ENCODE measurements at regions not wholly inside any gene's neighbourhood (a gene's known extent, or its start where the extent isn't known, plus 50 kb on each side); places are given as distances from the start of the nearest gene placed in this dataset.

DNA sequence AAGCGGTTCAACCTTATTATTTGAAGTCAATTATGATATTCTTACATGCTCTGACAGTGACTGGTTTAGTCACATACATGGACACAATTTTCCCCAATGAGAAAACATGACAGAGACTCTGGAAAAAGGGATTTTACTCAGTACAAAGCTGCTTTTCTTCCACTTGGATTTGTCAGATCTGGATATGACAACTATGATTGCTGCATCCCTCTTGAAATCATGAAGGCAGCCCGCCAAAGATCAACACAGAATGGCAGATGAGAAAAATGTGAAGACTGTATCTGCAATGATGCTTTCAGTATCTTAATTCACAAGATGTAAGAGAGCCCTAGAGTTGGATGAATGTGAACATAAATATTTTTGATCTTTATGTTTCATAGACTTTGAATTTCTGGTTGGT, 439.6 kb downstream of the CDH8 start:
- no peak overlapping the region for H3K4me3 ChIP-seq (ENCODE audit: low read length)
- TF ChIP-seq, protein P1, sequence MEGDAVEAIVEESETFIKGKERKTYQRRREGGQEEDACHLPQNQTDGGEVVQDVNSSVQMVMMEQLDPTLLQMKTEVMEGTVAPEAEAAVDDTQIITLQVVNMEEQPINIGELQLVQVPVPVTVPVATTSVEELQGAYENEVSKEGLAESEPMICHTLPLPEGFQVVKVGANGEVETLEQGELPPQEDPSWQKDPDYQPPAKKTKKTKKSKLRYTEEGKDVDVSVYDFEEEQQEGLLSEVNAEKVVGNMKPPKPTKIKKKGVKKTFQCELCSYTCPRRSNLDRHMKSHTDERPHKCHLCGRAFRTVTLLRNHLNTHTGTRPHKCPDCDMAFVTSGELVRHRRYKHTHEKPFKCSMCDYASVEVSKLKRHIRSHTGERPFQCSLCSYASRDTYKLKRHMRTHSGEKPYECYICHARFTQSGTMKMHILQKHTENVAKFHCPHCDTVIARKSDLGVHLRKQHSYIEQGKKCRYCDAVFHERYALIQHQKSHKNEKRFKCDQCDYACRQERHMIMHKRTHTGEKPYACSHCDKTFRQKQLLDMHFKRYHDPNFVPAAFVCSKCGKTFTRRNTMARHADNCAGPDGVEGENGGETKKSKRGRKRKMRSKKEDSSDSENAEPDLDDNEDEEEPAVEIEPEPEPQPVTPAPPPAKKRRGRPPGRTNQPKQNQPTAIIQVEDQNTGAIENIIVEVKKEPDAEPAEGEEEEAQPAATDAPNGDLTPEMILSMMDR (conservative IDR thresholded peaks at IDR 0.05; ENCODE audit: low read depth, low read length) = no peak
- no peak for DNase-seq (ENCODE audit: low read depth)

DNA sequence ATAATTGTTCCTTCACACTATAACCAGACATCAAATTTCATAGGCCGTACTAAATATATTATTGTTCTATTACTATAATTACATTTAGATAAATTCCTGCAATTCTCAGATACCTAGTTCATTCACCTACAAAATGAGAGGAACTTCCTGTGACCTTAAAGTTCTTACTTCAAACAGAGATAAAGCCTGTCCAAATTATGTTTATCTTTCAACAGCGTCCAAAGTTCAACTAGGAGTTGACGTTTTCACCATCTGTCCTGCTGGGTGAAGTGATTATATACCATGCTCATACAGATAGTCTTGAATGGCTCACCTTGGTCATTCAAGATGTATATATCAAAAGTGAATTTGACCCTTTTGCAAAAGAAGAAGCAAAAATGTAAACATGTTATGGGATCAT, 440.6 kb downstream of the CDH8 start:
- no peak for DNase-seq (ENCODE audit: low read depth)
- no peak overlapping the region for H3K4me3 ChIP-seq (ENCODE audit: low read length)
- TF ChIP-seq, protein P1 (conservative IDR thresholded peaks at IDR 0.05; ENCODE audit: low read depth, low read length) = no peak

DNA sequence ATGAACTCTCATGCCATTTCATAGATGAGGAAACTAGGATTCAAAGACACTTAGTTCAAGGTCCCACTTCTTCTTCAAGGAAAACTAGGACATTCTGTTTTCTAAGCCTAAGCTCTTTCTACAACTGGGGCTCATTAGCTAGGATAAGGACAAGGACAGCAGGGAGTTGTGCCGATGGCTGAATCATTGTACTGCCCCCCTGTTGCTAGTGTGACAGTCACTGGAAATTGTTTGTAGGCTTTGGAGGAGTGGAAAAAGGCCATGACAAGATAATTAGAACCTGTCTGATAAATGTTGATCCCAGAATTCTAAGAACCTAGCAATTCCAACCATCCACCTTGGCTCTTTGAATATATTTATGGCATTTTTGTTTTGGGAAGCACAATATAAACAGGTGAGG, 445.7 kb downstream of the CDH8 start:
- H3K4me3 ChIP-seq (ENCODE audit: low read length) = no peak overlapping the region
- no peak for DNase-seq (ENCODE audit: low read depth)
- TF ChIP-seq, protein P1 (conservative IDR thresholded peaks at IDR 0.05; ENCODE audit: low read depth, low read length) = no peak

DNA sequence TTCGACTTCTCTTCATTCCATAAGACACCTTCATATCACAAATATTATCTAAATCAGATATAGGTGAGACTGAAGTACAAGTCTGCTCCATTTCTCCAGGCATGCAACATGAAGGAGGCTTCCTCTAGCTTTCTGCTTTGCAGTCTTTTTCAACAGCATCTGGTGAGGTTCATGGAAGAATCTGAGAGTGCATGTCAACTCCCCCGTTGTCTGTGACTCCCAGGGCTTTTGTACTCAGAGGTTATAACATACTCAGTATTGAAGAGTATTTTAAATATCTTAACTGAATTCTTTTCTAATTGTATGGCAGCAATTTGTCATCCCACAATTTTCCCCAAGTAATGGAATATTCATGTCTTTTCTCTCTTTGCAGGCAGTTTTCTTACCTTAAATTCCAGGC, 448.7 kb downstream of the CDH8 start:
- no peak for DNase-seq (ENCODE audit: low read depth)
- H3K4me3 ChIP-seq (ENCODE audit: low read length) = no peak overlapping the region
- TF ChIP-seq, protein P1 (conservative IDR thresholded peaks at IDR 0.05; ENCODE audit: low read depth, low read length) = no peak

DNA sequence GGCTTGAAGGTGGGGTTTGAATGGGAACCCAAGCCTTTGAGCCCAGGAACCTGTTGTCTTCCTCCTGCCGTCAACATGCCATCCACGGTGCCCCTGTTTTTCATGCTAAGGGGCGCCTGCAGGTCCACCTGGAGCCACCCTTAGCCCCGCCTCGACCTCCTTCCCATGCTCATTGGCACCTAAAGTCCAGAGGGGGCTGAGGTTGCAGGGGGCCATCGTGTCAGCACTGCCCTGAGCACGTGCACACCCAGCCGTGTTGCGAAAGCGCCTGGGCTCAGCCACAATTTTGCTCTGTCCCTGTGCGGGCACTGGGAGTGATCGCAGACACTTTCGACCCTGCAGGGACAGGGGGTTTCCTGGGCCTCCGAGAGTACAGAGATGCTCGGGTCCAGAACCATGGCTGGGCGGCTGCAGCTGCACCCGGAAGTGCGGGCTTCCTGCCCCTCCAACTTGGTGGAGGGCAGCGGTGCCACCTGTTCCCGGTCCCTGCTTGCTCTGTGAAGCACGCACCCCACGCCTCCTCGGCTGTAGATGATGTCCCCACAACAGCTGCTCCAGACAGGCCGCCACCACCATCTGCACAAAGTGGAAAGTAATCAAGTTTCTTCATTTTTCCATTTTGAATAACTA, 454.7 kb downstream of the CDH8 start:
- TF ChIP-seq, protein P1 (conservative IDR thresholded peaks at IDR 0.05; ENCODE audit: low read depth, low read length) = no peak
- no peak overlapping the region for H3K4me3 ChIP-seq (ENCODE audit: low read length)
- DNase-seq (ENCODE audit: low read depth) = no peak

DNA sequence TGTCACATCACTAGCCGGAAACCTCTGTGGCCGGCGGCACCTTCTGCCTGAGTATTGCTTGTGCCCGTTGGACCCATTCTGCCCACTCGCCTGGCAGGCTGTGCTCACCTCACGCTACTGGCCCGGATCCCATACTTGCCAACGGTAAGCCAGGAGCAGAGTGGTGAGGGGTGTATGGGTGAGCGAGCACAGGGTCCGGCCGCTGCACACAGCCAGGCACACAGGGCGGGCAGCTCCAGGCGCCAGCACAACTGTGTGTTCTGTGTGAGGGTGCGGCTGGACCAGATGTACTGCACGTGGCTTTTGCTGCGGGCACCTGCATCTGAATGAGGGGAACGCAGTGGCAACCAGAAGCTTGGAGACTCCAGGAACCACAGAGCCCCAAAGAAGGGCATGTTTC, 455.7 kb downstream of the CDH8 start:
- TF ChIP-seq, protein P1 (conservative IDR thresholded peaks at IDR 0.05; ENCODE audit: low read depth, low read length) = no peak
- DNase-seq (ENCODE audit: low read depth) = no peak
- H3K4me3 ChIP-seq (ENCODE audit: low read length) = no peak overlapping the region

DNA sequence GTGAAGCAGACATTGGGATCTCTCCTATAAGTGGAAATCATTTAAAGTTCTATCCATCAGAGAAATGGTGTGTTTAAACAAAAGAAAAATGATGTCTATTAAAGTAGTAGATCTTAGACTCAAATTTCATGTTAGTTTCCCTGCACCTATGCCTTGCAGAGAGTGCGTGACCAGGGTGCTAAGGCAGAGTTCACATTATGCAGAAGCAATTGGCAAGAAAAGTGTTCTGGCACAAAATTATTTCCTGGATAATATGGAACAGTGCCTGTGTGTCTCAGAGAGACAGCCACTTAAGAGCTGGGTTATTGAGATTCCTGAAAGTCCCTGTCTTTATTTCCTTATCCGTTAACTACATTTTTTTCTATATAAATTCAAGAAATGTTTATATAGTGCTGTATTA, 457.0 kb downstream of the CDH8 start:
- DNase-seq (ENCODE audit: low read depth) = no peak
- no peak overlapping the region for H3K4me3 ChIP-seq (ENCODE audit: low read length)
- TF ChIP-seq, protein P1 (conservative IDR thresholded peaks at IDR 0.05; ENCODE audit: low read depth, low read length) = no peak
